ENCODE measurements at regions not wholly inside any gene's neighbourhood (a gene's known extent, or its start where the extent isn't known, plus 50 kb on each side); places are given as distances from the start of the nearest gene placed in this dataset.
"Not testable (repeated sequence)": the region's sequence is repeated elsewhere in the genome, so short reads cannot be mapped to it uniquely, and the experiment has no call there.

- H3T11ph ChIP-seq (ENCODE audit: low read length); H3K18ac ChIP-seq (ENCODE audit: insufficient read length, low read depth, low read length); H2AFZ ChIP-seq (ENCODE audit: low read length); H2BK15ac ChIP-seq (ENCODE audit: low read depth, low read length); H3K36me3 Mint-ChIP-seq (ENCODE audit: insufficient read depth in 1 of 3, low read depth in 3 of 3); H3K9me3 Mint-ChIP-seq; H3K79me2 ChIP-seq (ENCODE audit: insufficient read depth, low read length); H3K23ac ChIP-seq (ENCODE audit: insufficient read length, low read depth, low read length); H3K23me2 ChIP-seq (ENCODE audit: insufficient read length, low read depth, low read length, poor library complexity, severe bottlenecking); H4K91ac ChIP-seq (ENCODE audit: insufficient read length, low read depth, low read length); H3K4me1 Mint-ChIP-seq; H2BK120ac ChIP-seq (ENCODE audit: low read depth, low read length, poor library complexity, severe bottlenecking); H3K4me2 ChIP-seq (ENCODE audit: insufficient read depth, insufficient read length, low read length); H3K4me3 Mint-ChIP-seq; H3K27me3 Mint-ChIP-seq (ENCODE audit: low read depth); H3K9me3 ChIP-seq (ENCODE audit: control insufficient read depth, low read depth, low read length); H2BK20ac ChIP-seq (ENCODE audit: low read depth, low read length, poor library complexity, severe bottlenecking); H2BK12ac ChIP-seq (ENCODE audit: insufficient read length, low read depth, low read length); H4K5ac ChIP-seq (ENCODE audit: insufficient read length, low read depth, low read length); H3K27ac Mint-ChIP-seq; H3K27me3 ChIP-seq (ENCODE audit: insufficient read depth, low read length); DNase-seq; H2AK5ac ChIP-seq (ENCODE audit: insufficient read length, low read length); H3K56ac ChIP-seq (ENCODE audit: insufficient read length, low read depth, low read length); H3K4ac ChIP-seq (ENCODE audit: low read depth, low read length); H3K9ac ChIP-seq (ENCODE audit: extremely low read depth, insufficient read length, low read length); H3K79me1 ChIP-seq (ENCODE audit: insufficient read depth, low read depth, low read length, poor library complexity, severe bottlenecking); H3K14ac ChIP-seq (ENCODE audit: insufficient read depth, low read length); H2BK5ac ChIP-seq (ENCODE audit: insufficient read length, low read length); H3K27ac ChIP-seq (ENCODE audit: insufficient read length, low read depth, low read length); H3K4me1 ChIP-seq (ENCODE audit: insufficient read depth, low read length); H4K8ac ChIP-seq (replicated peaks; ENCODE audit: insufficient read length, low read depth, low read length); H4K20me1 ChIP-seq (ENCODE audit: control insufficient read depth, insufficient read depth, insufficient read length): not testable (repeated sequence)
- WGBS (ENCODE audit: extremely low coverage, insufficient read length, low lambda C conversion rate), result no CpG with 5 or more reads among the region's 2 CpGs
These were observed 211.5 kb downstream of the BANP start for GRCh38 chr16:88162778-88163177.

- H3K27ac Mint-ChIP-seq; H2BK5ac ChIP-seq (ENCODE audit: insufficient read length, low read length); H4K20me1 ChIP-seq (ENCODE audit: control insufficient read depth, insufficient read depth, insufficient read length); H4K5ac ChIP-seq (ENCODE audit: insufficient read length, low read depth, low read length); H3K27ac ChIP-seq (ENCODE audit: insufficient read length, low read depth, low read length); H2BK15ac ChIP-seq (ENCODE audit: low read depth, low read length); H3K9ac ChIP-seq (ENCODE audit: extremely low read depth, insufficient read length, low read length); H3K18ac ChIP-seq (ENCODE audit: insufficient read length, low read depth, low read length); H3K23me2 ChIP-seq (ENCODE audit: insufficient read length, low read depth, low read length, poor library complexity, severe bottlenecking); H3K4me1 ChIP-seq (ENCODE audit: insufficient read depth, low read length); H4K8ac ChIP-seq (replicated peaks; ENCODE audit: insufficient read length, low read depth, low read length); H4K91ac ChIP-seq (ENCODE audit: insufficient read length, low read depth, low read length); H3K27me3 ChIP-seq (ENCODE audit: insufficient read depth, low read length); H3K27me3 Mint-ChIP-seq (ENCODE audit: low read depth); H3K4me2 ChIP-seq (ENCODE audit: insufficient read depth, insufficient read length, low read length); H2AK5ac ChIP-seq (ENCODE audit: insufficient read length, low read length); H3K9me3 Mint-ChIP-seq; H3K36me3 Mint-ChIP-seq (ENCODE audit: insufficient read depth in 1 of 3, low read depth in 3 of 3); DNase-seq; H3K9me3 ChIP-seq (ENCODE audit: control insufficient read depth, low read depth, low read length); H3T11ph ChIP-seq (ENCODE audit: low read length); H2BK20ac ChIP-seq (ENCODE audit: low read depth, low read length, poor library complexity, severe bottlenecking); H3K14ac ChIP-seq (ENCODE audit: insufficient read depth, low read length); H2AFZ ChIP-seq (ENCODE audit: low read length); H2BK12ac ChIP-seq (ENCODE audit: insufficient read length, low read depth, low read length); H3K4me3 Mint-ChIP-seq; H3K4me1 Mint-ChIP-seq; H3K56ac ChIP-seq (ENCODE audit: insufficient read length, low read depth, low read length); H2BK120ac ChIP-seq (ENCODE audit: low read depth, low read length, poor library complexity, severe bottlenecking); H3K4ac ChIP-seq (ENCODE audit: low read depth, low read length); H3K79me2 ChIP-seq (ENCODE audit: insufficient read depth, low read length); H3K23ac ChIP-seq (ENCODE audit: insufficient read length, low read depth, low read length); H3K79me1 ChIP-seq (ENCODE audit: insufficient read depth, low read depth, low read length, poor library complexity, severe bottlenecking): not testable (repeated sequence)
- WGBS (ENCODE audit: extremely low coverage, insufficient read length, low lambda C conversion rate), result no CpG with 5 or more reads among the region's 12 CpGs
These were observed 213.2 kb downstream of the BANP start for GRCh38 chr16:88164196-88165039.

Data from H9 (cell line).